ENCODE measurements at regions not wholly inside any gene's neighbourhood (a gene's known extent, or its start where the extent isn't known, plus 50 kb on each side); places are given as distances from the start of the nearest gene placed in this dataset.

- H3K27me3 ChIP-seq (replicated peaks; ENCODE audit: insufficient read depth), result no peaks in the 10 kb centered on the region
- no peak for DNase-seq (ENCODE audit: low spot score)
- peaks cover 5 to 6% of the 10 kb centered on the region in 2 donors for H3K4me1 ChIP-seq (ENCODE audit: control insufficient read depth in 1 of 2, low read depth in 2 of 2)
- H3K4me3 ChIP-seq, result peak overlapping the region; percentile 18
- ATAC-seq (ENCODE audit: insufficient number of reproducible peaks, low FRiP score, low read depth), result no peak
- no peak overlapping the region for H3K27ac ChIP-seq
- H3K36me3 ChIP-seq, result no peaks in the 10 kb centered on the region
- no peak for TF ChIP-seq CTCF (IDR thresholded peaks at IDR 0.05)
- H3K9me3 ChIP-seq, result no peaks in the 10 kb centered on the region
Observed at GRCh38 chr6:27669624-27670301, 196.9 kb upstream of the ZNF184 start.

GRCh38 chr6:27669295-27669623 is 196.4 kb upstream of the ZNF184 start:
- no peaks in the 10 kb centered on the region for H3K27me3 ChIP-seq (replicated peaks; ENCODE audit: insufficient read depth)
- no peaks in the 10 kb centered on the region for H3K36me3 ChIP-seq
- no peak overlapping the region for H3K27ac ChIP-seq
- peak overlapping the region; percentile 18 for H3K4me3 ChIP-seq
- ATAC-seq (ENCODE audit: insufficient number of reproducible peaks, low FRiP score, low read depth) (no peak), DNase-seq (ENCODE audit: low spot score) (no peak)
- no peaks in the 10 kb centered on the region for H3K9me3 ChIP-seq
- TF ChIP-seq CTCF (IDR thresholded peaks at IDR 0.05), result no peak
- H3K4me1 ChIP-seq (ENCODE audit: control insufficient read depth in 1 of 2, low read depth in 2 of 2), result peaks cover 5 to 6% of the 10 kb centered on the region in 2 donors

GRCh38 chr6:27668442-27669294 is 195.8 kb upstream of the ZNF184 start:
- H3K4me1 ChIP-seq (ENCODE audit: control insufficient read depth in 1 of 2, low read depth in 2 of 2), result peaks cover 5 to 6% of the 10 kb centered on the region in 2 donors
- DNase-seq (ENCODE audit: low spot score), result no peak
- peak overlapping the region; percentile 36 for H3K4me3 ChIP-seq
- no peaks in the 10 kb centered on the region for H3K27me3 ChIP-seq (replicated peaks; ENCODE audit: insufficient read depth)
- H3K36me3 ChIP-seq, result no peaks in the 10 kb centered on the region
- H3K27ac ChIP-seq, result no peak overlapping the region
- no peak for ATAC-seq (ENCODE audit: insufficient number of reproducible peaks, low FRiP score, low read depth)
- TF ChIP-seq CTCF (IDR thresholded peaks at IDR 0.05), result no peak
- H3K9me3 ChIP-seq, result no peaks in the 10 kb centered on the region

GRCh38 chr6:27667657-27668441 is 194.9 kb upstream of the ZNF184 start:
- Histone ChIP-seq H3K4me3 (peak overlapping the region; percentile 36), H3K4me1 (ENCODE audit: control insufficient read depth in 1 of 2, low read depth in 2 of 2) (peaks cover 5 to 6% of the 10 kb centered on the region in 2 donors), H3K27ac (no peak overlapping the region), H3K36me3 (no peaks in the 10 kb centered on the region), H3K27me3 (replicated peaks; ENCODE audit: insufficient read depth) (no peaks in the 10 kb centered on the region), H3K9me3 (no peaks in the 10 kb centered on the region)
- no peak for ATAC-seq (ENCODE audit: insufficient number of reproducible peaks, low FRiP score, low read depth)
- no peak for DNase-seq (ENCODE audit: low spot score)
- TF ChIP-seq CTCF (IDR thresholded peaks at IDR 0.05), result no peak
